H1 (cell line): ENCODE measurements at regions not wholly inside any gene's neighbourhood (a gene's known extent, or its start where the extent isn't known, plus 50 kb on each side); places are given as distances from the start of the nearest gene placed in this dataset.

Source experiments
- CTCF ChIA-PET: fragments of 300-600 bp; sonication (Branson Sonifier 250); formaldehyde crosslinking; loops from one replicate; lab custom pipeline; 2021; ENCODE audit not compliant: partially characterized antibody; lab: Charles Lee
- POLR2A ChIA-PET: fragments of 300-600 bp; sonication (Branson Sonifier 250); formaldehyde crosslinking; loops from one replicate; lab custom pipeline; 2021; ENCODE audit warnings: inconsistent platforms; ENCODE audit not compliant: partially characterized antibody; lab: Charles Lee
- DNase-seq, 2 experiments: peaks; one replicate each; pipeline versions ENCODE4 v3.0.0 to v3.0.0-alpha.2; 2010 to 2022; ENCODE audit warnings: low spot score in 2 of 2, low read depth in 1 of 2, mixed read lengths in 1 of 2
- FAIRE-seq: peaks from 2 replicates; lab custom pipeline; 2011; peaks lifted over from hg19 to GRCh38; lab: Jason Lieb, UNC
- H2AFZ ChIP-seq: 2 replicates; pipeline ENCODE4 v1.8.1; 2012; ENCODE audit warnings: low read length, inconsistent platforms
- H2AK5ac ChIP-seq: 2 replicates; pipeline ENCODE4 v1.6.1; 2013; ENCODE audit warnings: low read depth, low read length
- H2BK120ac ChIP-seq: replicated peaks from 2 replicates; pipeline ENCODE3; 2013; ENCODE audit warnings: low read depth, low read length, inconsistent platforms
- H2BK12ac ChIP-seq: 2 replicates; pipeline ENCODE4 v1.6.1; 2013; ENCODE audit warnings: low read depth, low read length
- H2BK15ac ChIP-seq: 2 replicates; pipeline ENCODE4 v1.6.1; 2013; ENCODE audit warnings: low read length
- H2BK20ac ChIP-seq: 2 replicates; pipeline ENCODE4 v1.6.1; 2013; ENCODE audit warnings: low read length
- H2BK5ac ChIP-seq: 2 replicates; pipeline ENCODE4 v1.6.1; 2013; ENCODE audit warnings: low read depth, low read length
- H3K14ac ChIP-seq: 2 replicates; pipeline ENCODE4 v1.6.1; 2013; ENCODE audit warnings: inconsistent platforms; ENCODE audit not compliant: insufficient read length
- H3K18ac ChIP-seq: 2 replicates; pipeline ENCODE4 v1.6.1; 2013; ENCODE audit warnings: low read length; ENCODE audit errors: extremely low read depth
- H3K23ac ChIP-seq: 2 replicates; pipeline ENCODE4 v1.6.1; 2013; ENCODE audit warnings: inconsistent platforms; ENCODE audit not compliant: insufficient read length
- H3K23me2 ChIP-seq: 2 replicates; pipeline ENCODE4 v1.6.1; 2013; ENCODE audit warnings: low read depth, low read length
- H3K27ac ChIP-seq: 2 replicates; pipeline ENCODE4 v1.6.1; 2011; ENCODE audit warnings: low read depth, low read length, inconsistent platforms
- H3K27me3 ChIP-seq, 4 experiments: replicated peaks in 1 of 4; 1 replicate in 1 of 4; 2 replicates in 3 of 4; pipeline versions ENCODE4 v1.6.1 to v1.8.1; 2011 to 2013; ENCODE audit warnings: low read length in 3 of 4, mild to moderate bottlenecking in 3 of 4, inconsistent platforms in 2 of 4, mixed read lengths in 2 of 4, moderate library complexity in 1 of 4; ENCODE audit not compliant: control insufficient read depth in 3 of 4, insufficient read depth in 3 of 4; ENCODE audit errors: extremely low read depth in 1 of 4
- H3K36me3 ChIP-seq, 4 experiments: 2 replicates each; pipeline versions ENCODE4 v1.6.1 to v1.8.1; 2011 to 2013; ENCODE audit warnings: mild to moderate bottlenecking in 4 of 4, low read length in 3 of 4, moderate library complexity in 2 of 4, control low read depth in 1 of 4, inconsistent platforms in 1 of 4; ENCODE audit not compliant: insufficient read depth in 4 of 4, control insufficient read depth in 2 of 4
- H3K4ac ChIP-seq: replicated peaks from 2 replicates; pipeline ENCODE3; 2013; ENCODE audit warnings: low read length, low read depth, mixed read lengths, inconsistent platforms; ENCODE audit not compliant: insufficient read length
- H3K4me1 ChIP-seq, 4 experiments: replicated peaks in 1 of 4; 1 replicate in 1 of 4; 2 replicates in 3 of 4; pipeline versions ENCODE4 v1.6.1 to v1.8.1; 2011 to 2013; ENCODE audit warnings: low read length in 3 of 4, inconsistent platforms in 2 of 4, mixed read lengths in 1 of 4; ENCODE audit not compliant: insufficient read depth in 4 of 4, control insufficient read depth in 3 of 4
- H3K4me2 ChIP-seq, 2 experiments: 2 replicates each; pipeline versions ENCODE4 v1.6.1 to v1.8.1; 2011 to 2013; ENCODE audit warnings: low read depth in 2 of 2, low read length in 2 of 2, control low read depth in 1 of 2, inconsistent platforms in 1 of 2, mild to moderate bottlenecking in 1 of 2; ENCODE audit not compliant: insufficient read depth in 1 of 2
- H3K4me3 ChIP-seq, 4 experiments: fragments of 200-600, 300-600 bp in 1 of 4; sonication (generic), shearing (Covaris generic), sonication (Bioruptor Twin) in 1 of 4; 2 replicates each; pipeline versions ENCODE4 v1.5.1 to v1.8.1; 2011 to 2016; ENCODE audit warnings: low read length in 4 of 4, low read depth in 3 of 4, control low read depth in 2 of 4, inconsistent platforms in 2 of 4, mild to moderate bottlenecking in 2 of 4, mixed read lengths in 1 of 4, moderate library complexity in 1 of 4; ENCODE audit not compliant: insufficient read depth in 2 of 4; ENCODE audit errors: extremely low read depth in 1 of 4
- H3K56ac ChIP-seq: replicated peaks from 2 replicates; pipeline ENCODE3; 2013; ENCODE audit warnings: low read depth, mild to moderate bottlenecking, mixed read lengths, low read length, inconsistent platforms; ENCODE audit not compliant: insufficient read length
- H3K79me1 ChIP-seq: 2 replicates; pipeline ENCODE4 v1.6.1; 2013; ENCODE audit warnings: low read depth, low read length, control low read depth
- H3K79me2 ChIP-seq, 2 experiments: 2 replicates each; pipeline versions ENCODE4 v1.6.1 to v1.8.1; 2012 to 2013; ENCODE audit warnings: low read length in 2 of 2, mild to moderate bottlenecking in 2 of 2, inconsistent platforms in 1 of 2; ENCODE audit not compliant: insufficient read depth in 2 of 2, control insufficient read depth in 1 of 2
- H3K9ac ChIP-seq, 4 experiments: replicated peaks in 1 of 4; 1 replicate in 1 of 4; 2 replicates in 3 of 4; pipeline versions ENCODE4 v1.6.1 to v1.8.1; 2011 to 2013; ENCODE audit warnings: low read depth in 3 of 4, low read length in 3 of 4, control low read depth in 2 of 4, mild to moderate bottlenecking in 2 of 4, moderate library complexity in 2 of 4, inconsistent platforms in 1 of 4; ENCODE audit errors: extremely low read depth in 1 of 4
- H3K9me3 ChIP-seq, 2 experiments: 2 replicates each; pipeline versions ENCODE4 v1.6.1 to v1.8.1; 2012 to 2013; ENCODE audit warnings: mild to moderate bottlenecking in 2 of 2, moderate library complexity in 2 of 2, control low read depth in 1 of 2, inconsistent platforms in 1 of 2, low read depth in 1 of 2, low read length in 1 of 2, mixed read lengths in 1 of 2; ENCODE audit not compliant: insufficient read depth in 2 of 2
- H4K20me1 ChIP-seq, 2 experiments: replicated peaks in 1 of 2; 2 replicates each; pipeline versions ENCODE3 to v1.8.1; 2011 to 2013; ENCODE audit warnings: inconsistent platforms in 2 of 2, low read length in 2 of 2, mild to moderate bottlenecking in 1 of 2; ENCODE audit not compliant: insufficient read depth in 2 of 2, control insufficient read depth in 1 of 2
- H4K5ac ChIP-seq: 2 replicates; pipeline ENCODE4 v1.6.1; 2013; ENCODE audit warnings: low read length, low read depth, mixed read lengths, inconsistent platforms; ENCODE audit not compliant: insufficient read length
- H4K8ac ChIP-seq: 2 replicates; pipeline ENCODE4 v1.8.0; 2013; ENCODE audit warnings: mild to moderate bottlenecking, moderate library complexity, low read length, inconsistent platforms; ENCODE audit not compliant: insufficient read depth; ENCODE audit errors: extremely low read depth
- H4K91ac ChIP-seq: replicated peaks from 2 replicates; pipeline ENCODE3; 2013; ENCODE audit warnings: low read length, mixed read lengths, inconsistent platforms; ENCODE audit not compliant: insufficient read length
- CBX8 ChIP-seq: fragments of 300-800, 300-1000 bp; sonication (generic); IDR thresholded peaks from 2 replicates; pipeline ENCODE4 v1.7.1; 2016; ENCODE audit warnings: low read depth, low read length, borderline replicate concordance
- CTBP2 ChIP-seq: IDR thresholded peaks from 2 replicates; pipeline ENCODE4 v1.7.0; 2011; ENCODE audit warnings: borderline replicate concordance, mild to moderate bottlenecking, moderate library complexity, mixed read lengths, low read length; ENCODE audit not compliant: insufficient read depth, insufficient read length
- FOSL1 ChIP-seq: IDR thresholded peaks from 2 replicates; pipeline ENCODE4 v1.6.1; 2011; ENCODE audit warnings: mild to moderate bottlenecking, low read depth, low read length, moderate library complexity; ENCODE audit not compliant: insufficient read depth
- JUN ChIP-seq: IDR thresholded peaks from 2 replicates; pipeline ENCODE4 v1.6.1; 2011; ENCODE audit warnings: low read depth, mild to moderate bottlenecking, improper control_type of control experiment, low read length
- NANOG ChIP-seq: IDR thresholded peaks from 2 replicates; pipeline ENCODE4 v1.6.1; 2011; ENCODE audit warnings: low read length, low read depth, mild to moderate bottlenecking, inconsistent platforms; ENCODE audit not compliant: insufficient read depth, poor library complexity, severe bottlenecking
- PHF8 ChIP-seq: fragments of 200-600 bp; sonication (generic); conservative IDR thresholded peaks from 2 replicates; pipeline ENCODE4 v1.7.1; 2012; ENCODE audit warnings: low read depth, mild to moderate bottlenecking, inconsistent platforms, low read length, moderate library complexity
- SIX5 ChIP-seq: IDR thresholded peaks from 2 replicates; pipeline ENCODE4 v1.6.1; 2011; ENCODE audit warnings: mild to moderate bottlenecking, low read depth, low read length
- SRF ChIP-seq: IDR thresholded peaks from 2 replicates; pipeline ENCODE4 v1.6.1; 2011; ENCODE audit warnings: mild to moderate bottlenecking, low read depth, low read length, moderate library complexity
- TAF1 ChIP-seq: IDR thresholded peaks from 2 replicates; pipeline ENCODE4 v1.6.1; 2011; ENCODE audit warnings: mild to moderate bottlenecking, low read depth, low read length
- WGBS, 2 experiments: shearing (Covaris generic) in 1 of 2; methylation state at CpG; one replicate each; pipeline versions ENCODE4 v1.1.6 to v1.1.7; 2013 to 2015; ENCODE audit warnings: low lambda C conversion rate in 2 of 2, mixed read lengths in 2 of 2, inconsistent platforms in 1 of 2, low coverage in 1 of 2, missing lambda C conversion rate in 1 of 2; ENCODE audit not compliant: insufficient replicate concordance in 2 of 2, insufficient coverage in 1 of 2, insufficient read length in 1 of 2; ENCODE audit errors: extremely low coverage in 1 of 2, missing lambda C conversion rate in 1 of 2; 5-methylcytosine and 5-hydroxymethylcytosine counted together

- H3K23me2 ChIP-seq, result no peaks in the 10 kb centered on the region
- POLR2A ChIA-PET, result no interaction called here
- TF ChIP-seq FOSL1, result no peak
- TF ChIP-seq NANOG, result no peak
- TF ChIP-seq CBX8, result no peak
- no peak for TF ChIP-seq TAF1
- no peak for TF ChIP-seq SRF
- TF ChIP-seq SIX5, result no peak
- no peak for TF ChIP-seq PHF8
- no peak for TF ChIP-seq JUN
- no peak for TF ChIP-seq CTBP2
Observed at GRCh38 chr1:29638281-29638680, 402.0 kb downstream of the PTPRU start.

More at GRCh38 chr1:29638281-29638680, 402.0 kb downstream of the PTPRU start:
- no peak overlapping the region for H4K5ac ChIP-seq
- CTCF ChIA-PET, result no interaction called here
- H3K4ac ChIP-seq, result no peak overlapping the region
- H3K27ac ChIP-seq, result no peak overlapping the region
- no peaks in the 10 kb centered on the region; a peak in 1 of 7 replicates for H3K4me1 ChIP-seq
- no peak overlapping the region for H2BK20ac ChIP-seq
- no peaks in the 10 kb centered on the region for H3K27me3 ChIP-seq
- H2AK5ac ChIP-seq, result no peak overlapping the region
- H3K4me3 ChIP-seq, result no peak overlapping the region
- no peak overlapping the region for H2BK5ac ChIP-seq
- no peak overlapping the region for H2BK12ac ChIP-seq
- no peak overlapping the region for H3K9ac ChIP-seq
- H3K18ac ChIP-seq, result no peak overlapping the region
- no peak overlapping the region for H2BK120ac ChIP-seq
- no peak overlapping the region for H2AFZ ChIP-seq
- no peak overlapping the region for H3K23ac ChIP-seq
- H3K14ac ChIP-seq, result no peak overlapping the region
- H3K36me3 ChIP-seq, result no peaks in the 10 kb centered on the region
- no peaks in the 10 kb centered on the region for H3K79me2 ChIP-seq
- no peaks in the 10 kb centered on the region for H4K20me1 ChIP-seq
- no peak overlapping the region for H2BK15ac ChIP-seq
- H4K91ac ChIP-seq, result no peak overlapping the region
- no peak overlapping the region for H3K56ac ChIP-seq
- no peak overlapping the region for H3K4me2 ChIP-seq
- no peak overlapping the region for H4K8ac ChIP-seq
- 85% methylated on average over 2 of the region's 2 CpGs; no CpG with 5 or more reads in 1 of the 2 experiments for WGBS, 2 experiments
- DNase-seq, result no peak
- H3K9me3 ChIP-seq, result no peaks in the 10 kb centered on the region
- no peak for FAIRE-seq
- H3K79me1 ChIP-seq, result no peaks in the 10 kb centered on the region
